Pancreas (tissue), 10 donors: ENCODE measurements at regions not wholly inside any gene's neighbourhood (a gene's known extent, or its start where the extent isn't known, plus 50 kb on each side); places are given as distances from the start of the nearest gene placed in this dataset.

Experiments used
- ATAC-seq, 4 donors: fragments of 200-7000 bp; cut with Tn5 transposase; one replicate each; pipeline versions ENCODE4 v1.8.0 to v1.9.1; 2020; ENCODE audit warnings: mild to moderate bottlenecking in 4 of 4, moderate library complexity in 4 of 4
- DNase-seq, 6 donors: peaks; one replicate each; pipeline ENCODE4 v3.0.0-alpha.2; 2020
- FAIRE-seq: peaks from 2 replicates; lab custom pipeline; 2012; peaks lifted over from hg19 to GRCh38; lab: Jason Lieb, UNC
- H3K27ac ChIP-seq, 4 donors: fragments of 200-600 bp; sonication (generic); 1 replicate in 3 of 4; 2 replicates in 1 of 4; pipeline versions ENCODE4 v1.5.0 to v1.8.0; 2020
- H3K27me3 ChIP-seq, 4 donors: fragments of 200-600 bp; one replicate each; pipeline ENCODE4 v1.8.0; 2021
- H3K36me3 ChIP-seq, 3 donors: fragments of 200-600 bp; sonication (generic) in 1 of 3; one replicate each; pipeline versions ENCODE4 v1.5.0 to v1.8.0; 2020 to 2021
- H3K4me1 ChIP-seq, 3 donors: fragments of 200-600 bp; one replicate each; pipeline ENCODE4 v1.8.0; 2021
- H3K4me3 ChIP-seq, 4 donors: fragments of 200-600 bp; sonication (generic) in 2 of 4; one replicate each; pipeline versions ENCODE4 v1.5.0 to v1.8.0; 2020 to 2021
- H3K9me3 ChIP-seq, 4 donors: fragments of 200-600 bp; one replicate each; pipeline ENCODE4 v1.8.0; 2021
- WGBS, 2 donors: extraction: QIAGEN DNeasy Blood & Tissue Kit; methylation state at CpG; one replicate each; pipeline ENCODE4 v1.1.7; 2013; 5-methylcytosine and 5-hydroxymethylcytosine counted together
- intact Hi-C, 3 donors: fragments of 100-400 bp; cut with DNase I; formaldehyde crosslinking; loops; one replicate each; pipeline versions ENCODE4 v1.11.1 to v1.14.2; 2022
- TF ChIP-seq, protein P1 (sequence below), 4 donors: fragments of 200-600 bp; sonication (generic) in 3 of 4; IDR thresholded peaks; one replicate each; pipeline versions ENCODE4 v1.5.0 to v1.8.0; 2021; ENCODE audit warnings: antibody characterized with exemption in 4 of 4
- donor health status: healthy with polysubstance abuse.
- donor health status: DM: no; HTN: no; CAD: no; lungs with moderate emphysema.
- donor health status: DM: no; HTN: no; CAD: no.
- donor health status: control.
- donor health status: control.
- donor health status: Bipolar disorder and iron deficiency.
- donor health status: DM: yes; HTN: yes; CAD: no.
- donor health status: DM: no; HTN: no; CAD: no.
- donor health status: DM: no; HTN: no; CAD: no.
- donor health status: DM: yes; HTN: yes; CAD: no.

- Histone ChIP-seq H3K27me3 (peaks cover 0 to 9% (median 0%) of the 10 kb centered on the region in 4 donors), H3K27ac (no peak overlapping the region), H3K36me3 (no peaks in the 10 kb centered on the region), H3K4me3 (no peak overlapping the region), H3K9me3 (no peaks in the 10 kb centered on the region), H3K4me1 (no peaks in the 10 kb centered on the region)
- TF ChIP-seq, protein P1, sequence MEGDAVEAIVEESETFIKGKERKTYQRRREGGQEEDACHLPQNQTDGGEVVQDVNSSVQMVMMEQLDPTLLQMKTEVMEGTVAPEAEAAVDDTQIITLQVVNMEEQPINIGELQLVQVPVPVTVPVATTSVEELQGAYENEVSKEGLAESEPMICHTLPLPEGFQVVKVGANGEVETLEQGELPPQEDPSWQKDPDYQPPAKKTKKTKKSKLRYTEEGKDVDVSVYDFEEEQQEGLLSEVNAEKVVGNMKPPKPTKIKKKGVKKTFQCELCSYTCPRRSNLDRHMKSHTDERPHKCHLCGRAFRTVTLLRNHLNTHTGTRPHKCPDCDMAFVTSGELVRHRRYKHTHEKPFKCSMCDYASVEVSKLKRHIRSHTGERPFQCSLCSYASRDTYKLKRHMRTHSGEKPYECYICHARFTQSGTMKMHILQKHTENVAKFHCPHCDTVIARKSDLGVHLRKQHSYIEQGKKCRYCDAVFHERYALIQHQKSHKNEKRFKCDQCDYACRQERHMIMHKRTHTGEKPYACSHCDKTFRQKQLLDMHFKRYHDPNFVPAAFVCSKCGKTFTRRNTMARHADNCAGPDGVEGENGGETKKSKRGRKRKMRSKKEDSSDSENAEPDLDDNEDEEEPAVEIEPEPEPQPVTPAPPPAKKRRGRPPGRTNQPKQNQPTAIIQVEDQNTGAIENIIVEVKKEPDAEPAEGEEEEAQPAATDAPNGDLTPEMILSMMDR (IDR thresholded peaks at IDR 0.05), result no peak
- WGBS, 2 donors, result 74 to 80% methylated on average over 21 to 23 of the region's 23 CpGs
- intact Hi-C loops, result no loop called here
- DNase-seq (no peak), FAIRE-seq (no peak), ATAC-seq (no peak)
Observed at GRCh38 chr10:131636841-131637724, 263.7 kb upstream of the PPP2R2D start.

DNA sequence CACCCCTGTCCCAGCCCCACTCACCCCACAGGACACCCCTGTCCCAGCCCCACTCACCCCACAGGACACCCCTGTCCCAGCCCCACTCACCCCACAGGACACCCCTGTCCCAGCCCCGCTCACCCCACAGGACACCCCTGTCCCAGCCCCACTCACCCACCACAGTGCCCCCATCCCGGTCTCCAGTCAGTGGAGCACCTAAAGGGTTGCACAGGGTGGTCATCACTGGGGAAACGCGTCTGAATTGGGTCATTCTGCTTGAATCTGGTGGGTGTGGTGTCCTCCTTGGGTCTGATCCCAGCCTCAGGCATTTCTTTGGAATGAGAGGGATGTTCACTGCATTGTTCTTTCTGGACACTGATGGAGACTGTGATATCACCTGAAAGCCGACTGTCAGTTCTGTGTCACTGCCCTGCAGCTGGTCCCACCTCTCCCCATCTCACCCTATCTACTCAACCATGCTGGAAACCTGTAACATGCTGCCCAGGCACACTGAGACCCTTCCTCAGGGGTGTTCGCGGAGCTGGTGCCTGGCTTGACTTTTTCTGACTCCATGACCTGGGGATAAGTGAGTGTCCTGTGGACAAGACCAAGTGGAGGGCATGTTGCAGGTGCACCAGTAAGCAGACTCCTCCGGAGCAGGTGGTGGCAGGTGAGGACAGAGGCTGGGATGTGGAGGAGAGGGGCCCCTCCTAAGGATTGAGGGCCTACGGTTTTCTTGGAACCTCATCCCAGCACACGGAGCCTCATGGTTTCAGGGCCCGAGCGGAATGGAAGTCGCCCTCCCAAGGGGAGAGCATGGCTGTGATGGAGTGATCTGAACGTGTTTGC is 262.5 kb upstream of the PPP2R2D start:
- intact Hi-C loops, result no loop called here
- DNase-seq (no peak), ATAC-seq (no peak), FAIRE-seq (no peak)
- 81 to 88% methylated on average over 14 of the region's 14 CpGs for WGBS, 2 donors
- Histone ChIP-seq H3K27ac (no peak overlapping the region), H3K27me3 (peaks cover 0 to 9% (median 0%) of the 10 kb centered on the region in 4 donors), H3K9me3 (no peaks in the 10 kb centered on the region), H3K4me3 (no peak overlapping the region), H3K4me1 (no peaks in the 10 kb centered on the region), H3K36me3 (no peaks in the 10 kb centered on the region)
- TF ChIP-seq, protein P1 (IDR thresholded peaks at IDR 0.05), result no peak

DNA sequence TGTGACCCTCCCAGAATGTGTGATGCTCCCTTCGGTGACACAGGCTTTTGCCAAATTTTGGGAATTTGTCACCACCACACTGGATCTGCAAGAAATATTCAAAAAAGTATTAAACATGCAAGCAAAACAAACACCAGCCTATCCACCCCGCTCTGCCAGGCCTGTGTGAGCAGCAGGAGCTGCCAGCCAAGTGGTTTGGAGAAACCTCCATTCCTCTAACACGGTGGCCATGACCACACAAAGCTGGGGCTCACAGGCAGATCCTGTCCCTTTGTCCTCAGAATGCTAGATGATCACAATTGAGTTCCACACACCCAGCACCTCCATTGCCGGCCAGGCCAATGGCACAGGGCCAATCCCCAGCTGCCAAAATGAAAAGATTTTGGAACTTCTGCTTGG is 261.9 kb upstream of the PPP2R2D start:
- Histone ChIP-seq H3K36me3 (no peaks in the 10 kb centered on the region), H3K27me3 (peaks cover 0 to 5% (median 0%) of the 10 kb centered on the region in 4 donors), H3K4me1 (no peaks in the 10 kb centered on the region), H3K4me3 (no peak overlapping the region), H3K27ac (no peak overlapping the region), H3K9me3 (no peaks in the 10 kb centered on the region)
- no peak for DNase-seq
- intact Hi-C loops, result no loop called here
- FAIRE-seq, result no peak
- ATAC-seq, result no peak
- TF ChIP-seq, protein P1 (IDR thresholded peaks at IDR 0.05), result no peak
- WGBS, 2 donors, result 88 to 91% methylated on average over 4 of the region's 4 CpGs

- intact Hi-C loops, result no loop called here
- no peaks in the 10 kb centered on the region for H3K27me3 ChIP-seq
- H3K36me3 ChIP-seq, result no peaks in the 10 kb centered on the region
- H3K4me3 ChIP-seq, result no peak overlapping the region
- no peaks in the 10 kb centered on the region for H3K4me1 ChIP-seq
- no peak overlapping the region for H3K27ac ChIP-seq
- 63 to 84% methylated on average over 2 of the region's 2 CpGs for WGBS, 2 donors
- no peaks in the 10 kb centered on the region for H3K9me3 ChIP-seq
- no peak for DNase-seq
- no peak for FAIRE-seq
- no peak for ATAC-seq
- TF ChIP-seq, protein P1 (IDR thresholded peaks at IDR 0.05), result no peak
Observed at GRCh38 chr10:131640045-131640644, 260.7 kb upstream of the PPP2R2D start.
